Kidney (tissue), 13 donors: ENCODE measurements at regions not wholly inside any gene's neighbourhood (a gene's known extent, or its start where the extent isn't known, plus 50 kb on each side); places are given as distances from the start of the nearest gene placed in this dataset.

Experiments used
- DNase-seq, 5 donors: peaks; one replicate each; pipeline ENCODE4 v3.0.0-alpha.2; 2013 to 2020
- FAIRE-seq: peaks from 2 replicates; lab custom pipeline; 2012; peaks lifted over from hg19 to GRCh38; lab: Jason Lieb, UNC
- H3K27ac ChIP-seq, 2 donors: one replicate each; pipeline ENCODE4 v1.7.0; 2013; ENCODE audit warnings: low read depth in 2 of 2, low read length in 2 of 2, inconsistent platforms in 1 of 2
- H3K27me3 ChIP-seq: one replicate; pipeline ENCODE4 v1.7.1; 2013; ENCODE audit warnings: low read length, inconsistent platforms; ENCODE audit not compliant: control insufficient read depth, insufficient read depth
- H3K36me3 ChIP-seq, 3 donors: one replicate each; pipeline versions ENCODE4 v1.7.0 to v1.7.1; 2013; ENCODE audit warnings: low read length in 3 of 3, control low read depth in 1 of 3, inconsistent platforms in 1 of 3; ENCODE audit not compliant: insufficient read depth in 3 of 3, control insufficient read depth in 2 of 3
- H3K4me1 ChIP-seq, 3 donors: one replicate each; pipeline versions ENCODE4 v1.7.0 to v1.7.1; 2013; ENCODE audit warnings: low read length in 3 of 3, inconsistent platforms in 1 of 3, low read depth in 1 of 3; ENCODE audit not compliant: control insufficient read depth in 2 of 3, insufficient read depth in 2 of 3
- H3K4me3 ChIP-seq, 3 donors: one replicate each; pipeline versions ENCODE4 v1.7.0 to v1.8.1; 2013; ENCODE audit warnings: low read length in 3 of 3, control low read depth in 1 of 3, inconsistent platforms in 1 of 3
- H3K9ac ChIP-seq, 3 donors: one replicate each; pipeline versions ENCODE4 v1.7.0 to v1.7.1; 2013; ENCODE audit warnings: low read length in 3 of 3, control low read depth in 1 of 3, inconsistent platforms in 1 of 3
- H3K9me3 ChIP-seq, 3 donors: one replicate each; pipeline versions ENCODE4 v1.7.0 to v1.7.1; 2013; ENCODE audit warnings: low read length in 3 of 3, control low read depth in 1 of 3, inconsistent platforms in 1 of 3; ENCODE audit not compliant: control insufficient read depth in 2 of 3, insufficient read depth in 1 of 3
- CTCF ChIP-seq: IDR thresholded peaks from 3 replicates; pipeline ENCODE4 v1.5.1; 2012; ENCODE audit warnings: mild to moderate bottlenecking, moderate library complexity, borderline replicate concordance; ENCODE audit not compliant: insufficient read depth; ENCODE audit errors: extremely low read depth
- intact Hi-C: fragments of 100-400 bp; cut with DNase I; formaldehyde crosslinking; loops from one replicate; pipeline ENCODE4 v1.11.1; 2022
- donor health status: control.
- donor health status: control.
- donor health status: control.
- donor health status: control.
- donor health status: control.
- donor health status: DM: yes; HTN: yes; CAD: no.
- donor health status: Normal renal cell carcinoma (clear cell type).

GRCh38 chr3:101172516-101172915 lies 147.9 kb downstream of the IMPG2 start:
- Histone ChIP-seq H3K9me3 (no peaks in the 10 kb centered on the region), H3K36me3 (no peaks in the 10 kb centered on the region), H3K27ac (no peak overlapping the region), H3K9ac (no peak overlapping the region), H3K4me1 (no peaks in the 10 kb centered on the region), H3K27me3 (no peaks in the 10 kb centered on the region), H3K4me3 (no peak overlapping the region)
- no peak for TF ChIP-seq CTCF
- FAIRE-seq, result no peak
- intact Hi-C loops, result no loop called here
- no peak for DNase-seq

GRCh38 chr3:101171681-101172191 lies 148.6 kb downstream of the IMPG2 start:
- Histone ChIP-seq H3K4me3 (no peak overlapping the region), H3K9me3 (no peaks in the 10 kb centered on the region), H3K4me1 (no peaks in the 10 kb centered on the region), H3K9ac (no peak overlapping the region), H3K27ac (no peak overlapping the region), H3K27me3 (no peaks in the 10 kb centered on the region), H3K36me3 (no peaks in the 10 kb centered on the region)
- no peak for TF ChIP-seq CTCF
- no peak for DNase-seq
- intact Hi-C loops, result no loop called here
- no peak for FAIRE-seq

DNA sequence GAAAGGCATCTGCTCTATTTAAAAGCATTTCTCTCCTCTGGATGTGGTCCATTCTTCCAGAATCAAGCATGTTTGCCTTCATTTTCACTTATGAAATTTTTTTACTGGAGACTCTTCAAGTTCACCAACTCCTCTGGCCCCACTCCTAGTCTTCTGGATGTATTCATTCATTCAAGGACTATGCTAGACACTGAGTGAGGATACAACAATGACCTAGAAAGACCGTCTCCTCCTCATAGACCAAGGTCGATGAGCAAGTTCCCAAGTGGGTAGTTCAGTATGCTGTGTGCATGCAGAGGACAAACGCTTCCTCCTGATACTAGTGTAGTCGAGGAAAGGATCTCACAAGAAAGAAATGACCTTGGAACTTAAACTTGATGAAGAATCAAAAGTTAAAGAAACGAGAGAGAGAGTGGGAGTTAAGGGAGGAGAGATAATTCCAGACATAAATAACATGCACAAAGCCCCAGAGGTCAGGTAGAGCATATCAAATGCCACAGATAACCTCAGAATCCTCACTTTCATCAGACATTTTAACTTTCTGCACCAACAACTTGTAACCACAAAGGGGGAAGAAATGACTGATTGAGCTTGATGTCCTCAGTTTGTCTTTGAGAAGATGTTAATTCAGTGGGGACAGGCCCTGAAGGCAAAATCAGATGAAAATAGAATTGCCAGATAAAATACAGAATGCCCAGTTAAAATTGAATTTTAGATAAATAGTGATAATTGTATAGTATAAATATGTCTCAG lies 149.4 kb downstream of the IMPG2 start:
- H3K9ac ChIP-seq, result no peak overlapping the region
- no peaks in the 10 kb centered on the region for H3K4me1 ChIP-seq
- H3K4me3 ChIP-seq, result no peak overlapping the region
- intact Hi-C loops, result no loop called here
- FAIRE-seq, result no peak
- H3K27ac ChIP-seq, result no peak overlapping the region
- H3K9me3 ChIP-seq, result no peaks in the 10 kb centered on the region
- no peaks in the 10 kb centered on the region for H3K27me3 ChIP-seq
- no peak for DNase-seq
- H3K36me3 ChIP-seq, result no peaks in the 10 kb centered on the region
- TF ChIP-seq CTCF, result no peak
